Stimulated activated CD8-positive, alpha-beta memory T cell treated with anti-CD3 and anti-CD28 coated beads, Interleukin-12 subunit alpha, Interleukin-12 subunit beta, amount 100 ng/mL, for 24 hours (primary cell): ENCODE measurements at regions not wholly inside any gene's neighbourhood (a gene's known extent, or its start where the extent isn't known, plus 50 kb on each side); places are given as distances from the start of the nearest gene placed in this dataset.

Experiments
- DNase-seq: peaks from one replicate; pipeline ENCODE4 v3.0.0-alpha.2; 2020; ENCODE audit errors: extremely low read depth

GRCh38 chr13:84658491-84659358 is 776.5 kb upstream of the SLITRK1 start:
- DNase-seq = no peak

GRCh38 chr13:84655677-84656076 is 773.4 kb upstream of the SLITRK1 start:
- no peak for DNase-seq

DNA sequence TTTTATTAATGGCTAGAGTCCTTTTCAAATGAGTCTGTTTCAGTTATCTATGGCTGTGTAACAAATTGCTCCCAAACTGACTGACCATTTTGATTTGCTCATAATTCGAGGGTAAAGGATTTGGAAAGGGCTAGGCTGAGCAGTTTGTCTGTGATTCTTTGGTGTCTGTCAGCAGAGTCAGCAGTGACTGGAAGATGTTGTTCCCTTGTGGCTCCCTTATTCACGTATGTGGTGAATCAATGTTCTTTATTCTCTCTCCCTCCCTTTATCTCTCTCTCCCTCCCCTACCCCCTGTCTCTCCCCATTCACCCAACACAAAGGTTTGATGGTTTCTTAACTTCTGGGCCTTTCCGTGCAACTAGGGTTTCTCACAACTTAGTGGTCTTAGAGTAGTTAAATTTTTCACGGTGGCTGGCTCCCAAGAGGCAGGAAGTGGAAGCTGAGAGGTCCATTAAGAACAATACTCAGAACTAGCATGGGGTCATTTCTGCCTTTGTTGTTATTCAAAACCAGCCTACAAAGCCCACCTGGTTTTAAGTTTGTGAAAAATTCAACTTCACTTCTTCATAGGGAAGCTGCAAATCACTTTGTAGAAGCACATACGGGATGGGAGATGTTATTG is 772.5 kb upstream of the SLITRK1 start:
- no peak for DNase-seq

DNA sequence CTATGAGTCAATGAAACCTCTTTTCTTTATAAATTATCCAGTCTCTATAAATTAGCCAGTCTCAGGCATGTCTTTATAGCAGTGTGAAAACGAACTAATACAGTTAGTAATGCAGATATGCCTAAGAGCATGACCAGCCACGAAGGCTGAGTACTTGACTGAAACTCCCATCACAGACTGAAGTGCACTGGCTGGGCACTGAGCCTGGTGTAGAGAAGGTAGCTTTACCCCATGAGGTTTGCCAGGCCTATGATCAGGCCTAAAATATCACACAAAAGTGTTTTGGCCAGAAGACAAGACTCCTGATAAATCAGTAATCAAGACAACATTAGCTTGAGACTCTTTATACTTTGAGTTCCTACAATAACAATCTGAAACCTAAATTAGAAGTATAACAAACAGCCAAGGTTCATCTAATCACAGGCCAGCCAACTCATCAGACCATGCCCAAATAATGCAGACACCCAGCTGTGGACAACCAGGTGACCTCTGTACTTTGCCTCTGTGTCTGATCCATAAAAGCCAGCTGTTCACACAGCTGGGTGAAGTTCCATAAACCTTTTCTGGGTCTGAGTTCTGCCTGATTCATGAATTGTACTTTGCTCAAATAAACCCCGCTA is 771.8 kb upstream of the SLITRK1 start:
- DNase-seq = no peak

- DNase-seq = no peak
These were observed 769.4 kb upstream of the SLITRK1 start for GRCh38 chr13:84651705-84652104.

- no peak for DNase-seq
These were observed 769.0 kb upstream of the SLITRK1 start for GRCh38 chr13:84651288-84651687.

DNA sequence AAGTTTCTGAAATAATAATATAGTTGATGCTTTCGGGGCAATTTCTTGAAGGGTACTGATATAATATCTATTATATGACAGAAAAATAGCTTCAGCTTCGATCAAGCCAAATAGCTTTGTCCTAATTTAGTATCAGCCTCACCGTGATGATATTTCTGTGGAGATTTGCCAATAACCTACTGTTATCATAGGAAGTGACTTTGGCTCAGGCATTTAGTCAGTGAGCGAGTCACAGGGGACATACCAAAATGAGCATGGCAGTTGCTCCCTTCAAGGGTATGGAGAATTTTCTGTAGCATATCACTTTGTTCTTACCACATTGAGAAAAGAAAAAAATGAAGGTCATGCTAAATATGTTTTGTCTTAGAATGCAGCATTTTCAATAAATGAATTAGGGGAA is 767.6 kb upstream of the SLITRK1 start:
- no peak for DNase-seq

DNA sequence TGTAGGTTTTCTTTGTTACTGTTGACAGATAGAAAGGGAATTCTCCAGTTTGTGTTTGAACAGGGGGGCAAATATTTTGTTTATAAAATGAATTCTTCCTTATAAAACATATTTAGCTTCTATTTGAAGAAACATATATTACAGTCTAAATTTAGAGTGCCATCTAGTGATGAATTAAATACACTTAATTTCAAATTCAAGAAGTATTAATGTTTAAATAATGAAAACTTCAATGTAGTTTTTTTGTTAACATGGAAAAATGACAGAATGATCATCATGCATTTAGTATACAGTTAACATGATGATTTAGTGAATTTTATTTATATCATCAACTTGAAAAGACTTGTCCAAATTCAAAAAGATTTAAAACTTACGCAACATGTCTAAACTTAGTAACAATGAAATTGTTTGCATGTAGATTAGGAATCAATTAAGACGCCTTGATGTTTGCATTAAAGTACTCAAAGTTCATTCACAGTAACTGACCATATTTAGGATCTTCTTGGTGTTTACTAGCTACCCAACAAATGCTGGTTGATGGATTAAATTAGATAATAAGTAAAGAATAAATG is 765.9 kb upstream of the SLITRK1 start:
- no peak for DNase-seq

- no peak for DNase-seq
These were observed 764.7 kb upstream of the SLITRK1 start for GRCh38 chr13:84646957-84647356.

- DNase-seq = no peak
These were observed 763.1 kb upstream of the SLITRK1 start for GRCh38 chr13:84645196-84646012.

DNA sequence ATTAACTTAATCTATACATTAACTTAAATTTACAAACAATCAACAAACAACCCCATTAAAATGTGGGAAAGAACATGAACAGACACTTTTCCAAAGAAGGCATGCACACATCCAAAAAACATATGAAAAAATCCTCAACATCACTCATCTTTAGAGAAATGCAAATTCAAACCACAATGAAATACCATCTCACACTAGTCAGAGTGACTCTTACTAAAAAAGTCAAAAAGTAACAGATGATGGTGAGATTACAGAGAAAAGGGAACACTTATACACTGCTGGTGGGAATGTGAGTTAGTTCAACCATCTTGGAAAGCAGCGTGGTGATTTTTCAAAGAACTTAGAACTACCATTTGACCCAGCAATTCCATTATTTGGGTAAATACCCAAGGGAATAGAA is 759.2 kb upstream of the SLITRK1 start:
- DNase-seq = no peak

GRCh38 chr13:84640691-84641090 is 758.4 kb upstream of the SLITRK1 start:
- no peak for DNase-seq

GRCh38 chr13:84630476-84630875 is 748.2 kb upstream of the SLITRK1 start:
- DNase-seq = no peak

DNA sequence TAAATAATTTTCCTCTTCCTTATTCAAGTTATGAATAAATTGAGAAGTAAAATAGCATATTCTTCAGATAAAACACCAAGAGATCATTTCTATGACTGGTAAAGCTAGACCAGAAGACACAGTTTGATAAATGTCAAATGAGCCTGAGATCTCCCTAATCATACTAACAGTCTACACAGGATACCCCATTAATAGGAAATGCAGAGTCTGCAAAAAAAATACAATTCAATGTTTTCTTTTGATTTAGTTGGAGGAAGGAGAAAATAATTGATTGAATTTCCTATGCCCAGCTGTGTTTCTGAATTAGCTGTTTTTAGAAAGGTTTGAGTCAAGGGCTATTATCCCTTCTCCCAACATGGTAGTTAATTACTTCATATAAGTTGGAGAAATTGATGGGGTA is 734.6 kb upstream of the SLITRK1 start:
- DNase-seq = no peak

GRCh38 chr13:84609716-84610115 is 727.4 kb upstream of the SLITRK1 start:
- no peak for DNase-seq

DNA sequence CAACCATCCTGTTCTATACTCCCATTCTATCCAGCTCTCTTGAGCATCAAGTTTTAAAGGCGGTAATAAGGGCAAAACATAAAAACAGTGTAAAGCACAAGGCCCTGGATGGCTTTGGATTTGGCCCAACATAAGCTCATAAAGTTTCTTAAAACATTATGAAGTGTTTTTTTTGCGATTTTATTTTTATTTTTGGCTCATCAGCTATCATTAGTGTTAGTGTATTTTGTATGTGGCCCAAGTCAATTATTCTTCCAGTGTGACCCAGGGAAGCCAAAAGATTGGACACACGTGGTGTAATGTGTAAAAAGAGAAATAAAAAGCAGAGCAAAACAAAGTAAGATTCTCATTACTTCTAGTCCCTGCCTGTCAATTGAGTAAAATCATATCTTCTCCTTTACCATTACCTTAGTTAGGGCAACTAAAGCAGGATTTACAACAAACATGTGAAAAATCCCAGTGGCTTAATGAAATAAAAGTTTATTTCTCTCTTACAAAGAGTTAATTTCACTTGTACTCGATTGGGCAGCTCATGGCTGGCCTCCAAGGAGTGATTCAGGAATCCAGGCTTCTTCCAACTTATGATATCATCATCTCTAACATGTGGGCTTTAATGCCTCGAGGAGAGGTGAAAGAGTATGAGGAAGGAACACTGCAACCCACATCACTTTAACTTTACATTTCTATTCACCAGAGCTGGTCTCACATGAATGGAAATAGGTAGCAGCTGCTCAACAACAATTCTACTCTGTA is 725.2 kb upstream of the SLITRK1 start:
- no peak for DNase-seq

DNA sequence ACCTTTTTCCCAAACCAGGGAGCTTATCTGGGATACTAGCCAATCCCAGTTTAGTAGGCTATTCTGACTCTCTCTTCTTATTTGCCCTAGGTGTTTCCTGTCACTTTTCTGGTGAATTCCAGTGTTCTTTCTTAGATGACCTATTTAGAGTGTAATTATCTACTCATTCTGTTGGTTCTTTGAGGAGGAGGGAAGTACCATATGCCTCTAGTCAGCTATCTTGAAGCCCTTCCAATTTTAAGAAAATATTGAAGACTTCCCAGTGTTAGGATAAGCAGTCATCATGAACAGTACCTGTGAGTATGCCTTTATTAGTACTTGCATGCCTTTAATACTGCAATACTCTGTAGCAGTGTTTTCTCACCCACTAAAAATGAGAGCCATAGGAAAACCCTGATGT is 724.3 kb upstream of the SLITRK1 start:
- DNase-seq = no peak

- no peak for DNase-seq
These were observed 723.7 kb upstream of the SLITRK1 start for GRCh38 chr13:84605927-84606326.

- no peak for DNase-seq
These were observed 709.2 kb upstream of the SLITRK1 start for GRCh38 chr13:84591444-84591843.

GRCh38 chr13:84590663-84591062 is 708.4 kb upstream of the SLITRK1 start:
- no peak for DNase-seq

GRCh38 chr13:84588023-84588422 is 705.7 kb upstream of the SLITRK1 start:
- no peak for DNase-seq
